ENCODE measurements at regions not wholly inside any gene's neighbourhood (a gene's known extent, or its start where the extent isn't known, plus 50 kb on each side); places are given as distances from the start of the nearest gene placed in this dataset.

GRCh38 chr7:63029207-63029522, 969.5 kb upstream of the ZNF722 start:
- Histone ChIP-seq H4K20me1 (replicated peaks; ENCODE audit: control insufficient read depth, extremely low read depth, insufficient read depth, low read length) (no peaks in the 10 kb centered on the region), H3K4me2 (ENCODE audit: insufficient read depth, low read length) (no peak overlapping the region), H3K27me3 (ENCODE audit: control insufficient read depth in 2 of 2, insufficient read depth in 2 of 2, low read length in 2 of 2) (no peaks in the 10 kb centered on the region), H2AFZ (ENCODE audit: low read depth, low read length) (no peak overlapping the region), H3K36me3 (ENCODE audit: control insufficient read depth in 2 of 2, extremely low read depth in 1 of 2, insufficient read depth in 2 of 2, low read length in 2 of 2) (no peaks in the 10 kb centered on the region), H3K9ac (replicated peaks; ENCODE audit: extremely low read depth, insufficient read depth, low read length) (no peak overlapping the region), H3K4me3 (replicated peaks in 1 of 3; ENCODE audit: insufficient read depth in 1 of 3, low read depth in 1 of 3, low read length in 3 of 3) (no peak overlapping the region), H3K4me1 (ENCODE audit: control insufficient read depth, extremely low read depth, insufficient read depth, low read length) (no peaks in the 10 kb centered on the region), H3K27ac (ENCODE audit: insufficient read depth, low read depth, low read length) (no peak overlapping the region), H3K9me3 (replicated peaks; ENCODE audit: control insufficient read depth, insufficient read depth, low read length) (peaks cover 12% of the 10 kb centered on the region), H3K9me1 (replicated peaks; ENCODE audit: control insufficient read depth, extremely low read depth, insufficient read depth, low read length) (no peaks in the 10 kb centered on the region), H3K79me2 (ENCODE audit: control insufficient read depth, insufficient read depth, low read length) (no peaks in the 10 kb centered on the region)
- FAIRE-seq (no peak), DNase-seq (ENCODE audit: low read depth, low spot score) (no peak)
- dilution Hi-C loops (cut with MboI; ENCODE audit: extremely low pct_ligation_motif_present, low sequenced_read_pairs), result no loop called here
- POLR2A ChIA-PET, result no interaction called here
- TF ChIP-seq POLR2A (IDR thresholded peaks at IDR 0.05; ENCODE audit: low read depth, low read length), result no peak
- no peak for TF ChIP-seq EZH2 (IDR thresholded peaks at IDR 0.05; ENCODE audit: borderline replicate concordance, low read depth, low read length, severe bottlenecking)
- TF ChIP-seq FOS (IDR thresholded peaks at IDR 0.05; ENCODE audit: borderline replicate concordance, insufficient read depth, low read length), result no peak
- no peak for TF ChIP-seq CTCF (IDR thresholded peaks at IDR 0.05; ENCODE audit: extremely low read depth in 1 of 2, insufficient read depth in 1 of 2, low read depth in 1 of 2, low read length in 2 of 2)
- TF ChIP-seq POLR2AphosphoS5 (IDR thresholded peaks at IDR 0.05; ENCODE audit: insufficient read depth, low read depth, low read length), result no peak
- TF ChIP-seq JUN (IDR thresholded peaks at IDR 0.05; ENCODE audit: borderline replicate concordance, insufficient read depth, insufficient read length, low read depth), result no peak
- no peak for TF ChIP-seq MAX (IDR thresholded peaks at IDR 0.05; ENCODE audit: insufficient read depth, insufficient read length)
- intact Hi-C loops (cut with micrococcal nuclease), result no loop called here
- BruUV-seq (replicated peaks), result no TSS peak
- CTCF ChIA-PET, result no interaction called here

- Histone ChIP-seq H3K4me1 (ENCODE audit: control insufficient read depth, extremely low read depth, insufficient read depth, low read length) (no peaks in the 10 kb centered on the region), H2AFZ (ENCODE audit: low read depth, low read length) (no peak overlapping the region), H3K9me3 (replicated peaks; ENCODE audit: control insufficient read depth, insufficient read depth, low read length) (peaks cover 8% of the 10 kb centered on the region), H3K27me3 (ENCODE audit: control insufficient read depth in 2 of 2, insufficient read depth in 2 of 2, low read length in 2 of 2) (no peaks in the 10 kb centered on the region), H3K4me2 (ENCODE audit: insufficient read depth, low read length) (no peak overlapping the region), H3K9ac (replicated peaks; ENCODE audit: extremely low read depth, insufficient read depth, low read length) (no peak overlapping the region), H3K27ac (ENCODE audit: insufficient read depth, low read depth, low read length) (no peak overlapping the region), H4K20me1 (replicated peaks; ENCODE audit: control insufficient read depth, extremely low read depth, insufficient read depth, low read length) (no peaks in the 10 kb centered on the region), H3K4me3 (replicated peaks in 1 of 3; ENCODE audit: insufficient read depth in 1 of 3, low read depth in 1 of 3, low read length in 3 of 3) (no peak overlapping the region), H3K36me3 (ENCODE audit: control insufficient read depth in 2 of 2, extremely low read depth in 1 of 2, insufficient read depth in 2 of 2, low read length in 2 of 2) (no peaks in the 10 kb centered on the region), H3K79me2 (ENCODE audit: control insufficient read depth, insufficient read depth, low read length) (no peaks in the 10 kb centered on the region), H3K9me1 (replicated peaks; ENCODE audit: control insufficient read depth, extremely low read depth, insufficient read depth, low read length) (no peaks in the 10 kb centered on the region)
- TF ChIP-seq JUN (IDR thresholded peaks at IDR 0.05; ENCODE audit: borderline replicate concordance, insufficient read depth, insufficient read length, low read depth) (no peak), MAX (IDR thresholded peaks at IDR 0.05; ENCODE audit: insufficient read depth, insufficient read length) (no peak), GATA2 (IDR thresholded peaks at IDR 0.05; ENCODE audit: insufficient read depth, insufficient read length, low read depth, low read length) (no peak), EZH2 (IDR thresholded peaks at IDR 0.05; ENCODE audit: borderline replicate concordance, low read depth, low read length, severe bottlenecking) (no peak), MYC (IDR thresholded peaks at IDR 0.05; ENCODE audit: low read depth, low read length) (no peak)
- no TSS peak for BruUV-seq (replicated peaks)
- dilution Hi-C loops (cut with MboI; ENCODE audit: extremely low pct_ligation_motif_present, low sequenced_read_pairs), result no loop called here
- FAIRE-seq (no peak), DNase-seq (ENCODE audit: low read depth, low spot score) (no peak)
- intact Hi-C loops (cut with micrococcal nuclease), result no loop called here
- ChIA-PET POLR2A (no interaction called here), CTCF (no interaction called here)
Observed at GRCh38 chr7:63030061-63030460, 968.6 kb upstream of the ZNF722 start.

All from endothelial cell of umbilical vein (primary cell).